Activated CD4-positive, alpha-beta T cell treated with anti-CD3 and anti-CD28 coated beads for 1 hour (primary cell): ENCODE measurements at regions not wholly inside any gene's neighbourhood (a gene's known extent, or its start where the extent isn't known, plus 50 kb on each side); places are given as distances from the start of the nearest gene placed in this dataset.

Experiments
- DNase-seq: peaks from one replicate; pipeline ENCODE4 v3.0.0-alpha.2; 2020

GRCh38 chr12:88985011-88985410 is 367.3 kb downstream of the DUSP6 start:
- DNase-seq, result no peak

DNA sequence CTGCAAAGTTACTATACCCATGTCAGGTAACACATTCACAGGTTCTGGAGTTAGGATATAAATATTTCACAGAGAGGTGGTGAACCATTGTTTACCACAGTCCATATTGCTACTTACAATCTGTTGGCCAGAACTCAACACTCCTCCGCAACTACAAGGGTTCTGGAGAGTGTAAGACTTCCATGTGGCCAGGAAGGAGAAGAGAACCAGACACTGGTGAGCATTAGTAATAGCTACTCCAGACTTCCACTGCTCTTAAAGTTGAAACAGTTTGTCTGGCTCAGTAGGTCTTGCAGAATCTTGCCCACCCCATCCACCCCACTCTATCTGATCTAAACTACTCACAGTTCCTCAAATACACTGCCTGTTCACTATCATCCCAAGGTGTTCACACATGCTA is 369.6 kb downstream of the DUSP6 start:
- DNase-seq, result no peak

DNA sequence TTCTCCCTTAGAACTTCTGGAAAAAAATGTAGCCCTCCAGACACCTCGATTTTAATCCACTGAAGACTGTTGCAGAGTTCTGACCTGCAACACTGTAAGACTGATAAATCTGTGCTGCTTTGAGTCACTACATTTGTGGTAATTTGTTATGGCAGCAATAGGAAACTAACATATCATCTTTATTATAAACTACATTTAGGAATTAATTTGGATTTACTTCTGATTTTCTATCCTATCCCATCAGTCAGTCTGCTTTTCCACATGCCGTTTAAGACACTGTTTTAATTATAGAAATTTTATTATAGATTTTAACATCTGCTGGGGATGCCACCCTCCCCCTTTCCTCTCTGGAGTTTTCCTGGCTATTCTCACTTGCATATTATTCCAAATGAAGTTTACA is 375.2 kb downstream of the DUSP6 start:
- no peak for DNase-seq

- no peak for DNase-seq
Measured at GRCh38 chr12:88973998-88974397, 378.3 kb downstream of the DUSP6 start.

- DNase-seq, result no peak
Measured at GRCh38 chr12:88970740-88971139, 381.6 kb downstream of the DUSP6 start.

DNA sequence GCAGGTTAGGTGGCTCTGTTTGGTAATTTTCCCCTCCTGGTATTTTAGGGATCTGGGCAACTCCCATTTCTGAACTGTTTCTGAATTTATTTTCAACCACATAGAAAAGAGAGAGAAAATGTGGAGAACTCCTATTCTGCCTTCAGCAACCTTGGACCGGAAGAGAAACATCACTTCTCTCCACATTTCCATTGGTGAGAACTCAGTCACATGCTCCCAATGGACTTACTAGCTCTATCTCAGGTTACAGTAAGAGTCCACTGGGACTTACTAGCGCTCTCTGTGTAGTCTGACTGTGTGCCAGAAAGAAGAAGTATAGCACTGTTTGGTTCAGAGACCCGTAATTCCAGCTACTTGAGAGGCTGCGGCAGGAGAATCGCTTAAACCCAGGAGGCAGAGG is 383.2 kb downstream of the DUSP6 start:
- no peak for DNase-seq

GRCh38 chr12:88960213-88960878 is 380.1 kb upstream of the KITLG start:
- no peak for DNase-seq

GRCh38 chr12:88958946-88959345 is 378.7 kb upstream of the KITLG start:
- no peak for DNase-seq

- DNase-seq, result no peak
Measured at GRCh38 chr12:88958153-88958552, 377.9 kb upstream of the KITLG start.

GRCh38 chr12:88957358-88957757 is 377.1 kb upstream of the KITLG start:
- no peak for DNase-seq

- no peak for DNase-seq
Measured at GRCh38 chr12:88955531-88955930, 375.3 kb upstream of the KITLG start.

DNA sequence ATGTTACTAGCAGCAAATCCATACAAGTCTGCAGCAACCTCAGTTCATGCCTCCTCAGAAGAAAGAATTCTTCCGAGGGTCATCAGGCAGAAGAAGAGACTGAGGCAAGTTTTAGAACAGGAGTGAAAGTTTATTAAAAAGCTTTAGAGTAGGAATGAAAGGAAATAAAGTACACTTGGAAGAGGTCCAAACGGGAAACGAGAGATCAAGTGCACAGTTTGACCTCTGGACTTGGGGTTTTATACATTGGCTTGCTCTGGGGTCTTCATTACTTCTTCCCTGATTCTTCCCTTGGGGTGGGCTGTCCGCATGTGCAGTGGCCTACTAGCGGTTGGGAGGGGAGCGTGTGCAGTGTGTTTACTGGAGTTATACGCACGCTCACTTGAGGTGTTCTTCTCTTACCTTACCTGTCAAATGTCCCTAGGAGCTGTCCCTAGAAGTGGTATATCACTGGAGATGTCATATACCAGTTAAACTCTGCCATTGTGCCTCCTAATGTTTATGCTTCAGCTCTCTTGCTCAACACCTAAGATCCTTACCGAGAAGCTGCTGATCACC is 372.8 kb upstream of the KITLG start:
- no peak for DNase-seq

GRCh38 chr12:88952562-88952942 is 372.3 kb upstream of the KITLG start:
- DNase-seq, result no peak

- no peak for DNase-seq
Measured at GRCh38 chr12:88951860-88952561, 371.7 kb upstream of the KITLG start.

DNA sequence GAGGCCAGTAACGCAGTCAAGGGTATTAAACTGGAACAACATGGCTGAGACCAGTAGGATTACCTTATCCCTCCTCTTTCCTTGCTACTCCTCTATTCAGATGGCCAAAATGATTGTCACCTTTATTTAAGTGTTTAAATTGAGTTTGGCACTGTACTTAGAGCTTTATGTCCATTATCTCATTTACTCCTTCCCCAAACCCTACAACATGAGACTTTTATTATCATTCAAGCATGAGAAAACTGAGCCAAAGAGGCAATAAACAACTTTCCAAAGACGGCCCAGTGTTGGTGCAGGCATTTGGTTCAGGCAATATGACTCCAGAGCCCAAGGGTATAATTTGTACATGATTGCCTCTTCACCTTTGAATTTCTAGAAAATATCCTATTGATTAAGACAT is 370.9 kb upstream of the KITLG start:
- no peak for DNase-seq

DNA sequence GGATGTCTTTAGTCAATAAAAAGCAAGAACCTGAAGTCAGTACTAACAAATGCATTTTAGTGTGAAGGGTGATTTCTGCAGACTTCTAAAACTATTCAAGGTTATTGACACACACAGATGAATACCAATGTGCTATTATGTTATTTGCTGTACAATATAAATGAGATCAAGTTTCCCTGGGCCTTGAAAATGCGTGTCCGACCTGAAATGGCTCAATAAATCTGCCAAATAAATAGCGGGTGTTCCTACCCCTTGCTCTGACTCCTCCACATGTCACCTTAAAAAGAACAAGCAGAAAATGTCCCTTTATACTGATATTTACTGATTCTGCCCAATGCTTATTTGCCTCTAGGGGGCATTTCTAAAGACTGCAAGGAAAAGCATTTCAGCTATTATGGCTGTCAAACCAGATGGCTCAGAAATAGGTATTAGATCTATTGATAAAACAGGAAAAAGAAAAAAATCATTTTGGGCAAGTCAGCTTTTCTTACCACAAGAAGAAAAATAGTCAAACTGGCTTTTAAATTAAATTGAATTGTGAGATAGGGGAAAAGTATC is 367.3 kb upstream of the KITLG start:
- DNase-seq, result no peak

DNA sequence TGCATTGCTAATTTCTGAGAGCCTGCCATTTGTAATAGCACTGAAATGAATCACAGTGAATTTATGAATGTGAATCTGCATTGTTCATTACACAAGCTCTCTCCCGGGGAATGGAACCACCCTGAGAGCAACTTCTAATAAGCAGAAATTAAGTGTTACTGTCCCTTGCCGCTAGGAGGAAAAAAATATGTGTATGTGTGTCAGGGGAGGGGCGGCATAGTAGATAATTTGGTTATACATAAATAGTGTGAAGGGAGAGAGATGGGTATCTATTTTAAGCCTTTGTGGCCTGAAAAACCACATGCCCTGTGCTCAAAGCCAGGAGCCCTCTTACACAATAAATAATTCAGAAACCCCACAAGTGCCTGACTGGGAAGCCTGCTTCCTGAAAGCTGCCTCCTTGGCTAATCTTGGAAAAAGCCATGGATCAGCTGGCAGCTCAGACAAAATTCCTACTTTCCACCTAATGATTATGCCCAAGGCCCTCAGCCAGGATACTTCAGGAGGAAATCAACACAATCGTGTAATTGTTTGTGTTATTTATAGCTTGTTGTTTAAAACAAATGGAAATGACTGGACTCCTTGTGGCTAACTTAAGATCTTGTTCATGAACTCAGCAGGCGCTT is 366.2 kb upstream of the KITLG start:
- DNase-seq, result no peak

DNA sequence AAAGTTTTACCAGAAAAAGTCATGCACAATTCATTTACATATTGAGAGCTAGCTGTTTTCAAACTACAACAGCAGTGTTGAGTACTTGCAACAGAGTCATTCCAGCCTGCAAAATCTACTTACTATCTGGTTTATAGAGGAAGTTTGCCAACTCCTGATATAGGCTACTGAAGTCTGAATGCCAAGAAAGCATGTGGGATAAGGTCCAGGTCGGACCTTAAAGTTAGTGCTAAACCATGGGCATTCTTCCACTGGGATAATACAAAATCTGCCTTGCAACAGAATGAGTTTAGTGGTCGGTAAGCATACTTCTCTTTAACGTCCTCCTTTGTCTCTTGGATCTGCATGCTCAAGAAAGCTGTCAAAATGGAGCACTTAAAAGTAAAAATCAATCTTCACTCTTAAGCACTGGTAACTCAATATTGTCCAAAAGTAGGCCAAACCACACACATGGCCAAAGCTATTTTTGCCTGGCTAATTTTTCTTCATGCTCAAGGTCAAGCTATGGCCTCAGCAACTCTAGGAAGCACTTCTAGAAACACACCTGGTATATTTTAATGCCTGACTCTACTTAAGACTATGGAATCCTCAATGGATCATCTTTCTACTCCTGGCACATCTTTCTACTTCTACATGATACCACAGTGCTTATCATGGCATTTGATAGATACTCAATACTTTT is 364.9 kb upstream of the KITLG start:
- no peak for DNase-seq

DNA sequence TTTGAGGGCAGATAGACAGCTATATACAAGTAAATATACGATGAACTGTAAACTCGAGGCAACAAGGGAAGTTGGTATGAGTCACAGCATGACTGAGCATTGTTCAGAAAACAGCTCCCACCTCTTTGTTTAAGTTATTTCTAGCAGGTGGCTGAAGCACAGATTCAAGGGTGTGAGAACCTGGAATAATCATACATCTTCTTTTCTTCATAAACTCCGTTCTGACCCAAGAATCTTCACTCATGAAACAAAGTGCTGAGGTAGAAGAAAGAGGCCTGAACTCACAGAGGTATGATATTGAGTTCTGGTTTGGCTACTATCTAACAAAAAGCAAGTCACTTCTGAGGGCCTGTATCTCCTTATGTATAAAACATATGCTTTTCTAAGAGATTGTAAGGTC is 364.1 kb upstream of the KITLG start:
- DNase-seq, result no peak

DNA sequence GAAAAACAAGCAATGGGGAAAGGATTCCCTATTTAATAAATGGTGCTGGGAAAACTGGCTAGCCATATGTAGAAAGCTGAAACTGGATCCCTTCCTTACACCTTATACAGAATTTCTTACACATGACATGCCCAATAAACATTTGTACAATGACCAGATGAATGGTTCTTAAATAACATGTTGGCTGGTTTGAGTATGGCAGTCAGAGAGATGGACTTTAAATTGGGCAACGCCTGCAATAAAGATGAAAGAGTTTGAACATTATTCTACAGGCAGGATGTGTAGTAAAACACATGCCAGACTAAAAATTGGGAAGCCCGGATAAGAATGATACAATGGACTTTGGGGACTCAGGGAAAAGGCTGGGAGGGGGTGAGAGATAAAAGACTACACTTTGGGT is 360.6 kb upstream of the KITLG start:
- DNase-seq, result no peak

GRCh38 chr12:88935856-88936255 is 355.6 kb upstream of the KITLG start:
- DNase-seq, result no peak

GRCh38 chr12:88934163-88934747 is 354.0 kb upstream of the KITLG start:
- no peak for DNase-seq

GRCh38 chr12:88932457-88932856 is 352.2 kb upstream of the KITLG start:
- DNase-seq, result no peak
